Stimulated activated naive B cell treated with anti-CD40 and anti-IgM and Interleukin-4, amounts not matched to agents 10 μg/mL and 1 μg/mL and 100 μg/mL, for 72 hours (primary cell): ENCODE measurements at regions not wholly inside any gene's neighbourhood (a gene's known extent, or its start where the extent isn't known, plus 50 kb on each side); places are given as distances from the start of the nearest gene placed in this dataset.

Source experiments
- ATAC-seq, 2 donors: fragments of 150-1000 bp; cut with Tn5 transposase; replicated peaks; 2 replicates each; pipeline ENCODE4 v1.10.0; 2021; ENCODE audit warnings: moderate library complexity in 1 of 2
- DNase-seq: peaks from one replicate; pipeline ENCODE4 v3.0.0; 2021
- H3K27ac Mint-ChIP-seq: one replicate; pipeline ENCODE4 v1.8.0; 2022; ENCODE audit warnings: mild to moderate bottlenecking, mixed read lengths
- H3K27me3 Mint-ChIP-seq, 2 donors: one replicate each; pipeline ENCODE4 v1.8.0; 2022; ENCODE audit warnings: mixed read lengths in 2 of 2
- H3K36me3 Mint-ChIP-seq, 2 donors: one replicate each; pipeline ENCODE4 v1.8.0; 2022; ENCODE audit warnings: mixed read lengths in 2 of 2, mild to moderate bottlenecking in 1 of 2
- H3K4me1 Mint-ChIP-seq, 2 donors: one replicate each; pipeline ENCODE4 v1.8.0; 2022; ENCODE audit warnings: mixed read lengths in 2 of 2, mild to moderate bottlenecking in 1 of 2
- H3K4me3 Mint-ChIP-seq, 2 donors: one replicate each; pipeline ENCODE4 v1.8.0; 2022; ENCODE audit warnings: mild to moderate bottlenecking in 2 of 2, mixed read lengths in 2 of 2, moderate library complexity in 1 of 2
- H3K9me3 Mint-ChIP-seq, 2 donors: one replicate each; pipeline ENCODE4 v1.8.0; 2022; ENCODE audit warnings: mixed read lengths in 2 of 2, mild to moderate bottlenecking in 1 of 2

DNA sequence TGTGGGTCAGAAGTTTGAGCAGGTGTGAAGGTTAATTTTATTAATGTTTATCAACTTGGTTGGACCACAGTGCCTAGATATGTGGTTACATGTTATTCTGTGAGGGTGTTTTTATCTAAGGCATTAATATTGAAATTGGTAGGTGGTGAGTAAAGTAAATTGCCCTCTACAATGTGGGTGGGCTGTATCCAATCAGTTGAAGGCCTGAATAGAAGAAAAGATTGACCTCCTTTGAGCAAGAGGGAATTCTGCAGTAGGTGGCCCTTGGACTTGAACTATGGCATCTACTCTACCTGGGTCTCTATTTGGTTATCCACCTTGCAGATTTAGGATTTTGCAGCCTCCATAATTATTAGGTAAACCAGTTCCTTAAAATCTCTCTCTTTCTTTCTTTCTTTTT lies 356.8 kb upstream of the EEF2KMT start:
- Mint-ChIP-seq H3K4me1 (no peaks in the 10 kb centered on the region), H3K36me3 (no peaks in the 10 kb centered on the region), H3K27ac (no peak overlapping the region), H3K27me3 (peaks cover 4 to 9% of the 10 kb centered on the region in 2 donors), H3K9me3 (peaks cover 2 to 4% of the 10 kb centered on the region in 2 donors), H3K4me3 (no peak overlapping the region)
- ATAC-seq (no peak), DNase-seq (no peak)

DNA sequence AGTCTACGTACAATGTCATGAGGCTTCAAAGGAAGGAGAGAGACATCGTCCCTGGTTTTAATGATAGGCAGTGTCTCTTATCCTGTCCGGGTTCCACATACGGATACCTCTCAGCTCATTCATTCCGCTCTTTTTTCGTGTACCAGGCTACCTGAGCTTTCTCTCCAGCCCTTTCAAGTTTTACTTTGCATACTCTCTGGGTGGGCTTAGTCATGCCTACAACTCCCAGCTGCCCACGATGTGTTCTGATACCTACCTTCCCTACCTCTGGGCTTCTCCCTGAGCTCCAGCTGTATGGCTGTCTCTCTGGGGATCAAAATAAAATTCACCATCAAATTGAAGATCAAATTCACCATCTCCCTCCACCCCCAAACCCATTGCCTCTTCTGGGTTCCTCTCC lies 354.0 kb upstream of the EEF2KMT start:
- Mint-ChIP-seq H3K4me3 (no peak overlapping the region), H3K9me3 (peaks cover 2 to 9% of the 10 kb centered on the region in 2 donors), H3K4me1 (no peaks in the 10 kb centered on the region), H3K27ac (no peak overlapping the region), H3K36me3 (no peaks in the 10 kb centered on the region), H3K27me3 (peaks cover 4 to 9% of the 10 kb centered on the region in 2 donors)
- no peak for DNase-seq
- ATAC-seq, result no peak

DNA sequence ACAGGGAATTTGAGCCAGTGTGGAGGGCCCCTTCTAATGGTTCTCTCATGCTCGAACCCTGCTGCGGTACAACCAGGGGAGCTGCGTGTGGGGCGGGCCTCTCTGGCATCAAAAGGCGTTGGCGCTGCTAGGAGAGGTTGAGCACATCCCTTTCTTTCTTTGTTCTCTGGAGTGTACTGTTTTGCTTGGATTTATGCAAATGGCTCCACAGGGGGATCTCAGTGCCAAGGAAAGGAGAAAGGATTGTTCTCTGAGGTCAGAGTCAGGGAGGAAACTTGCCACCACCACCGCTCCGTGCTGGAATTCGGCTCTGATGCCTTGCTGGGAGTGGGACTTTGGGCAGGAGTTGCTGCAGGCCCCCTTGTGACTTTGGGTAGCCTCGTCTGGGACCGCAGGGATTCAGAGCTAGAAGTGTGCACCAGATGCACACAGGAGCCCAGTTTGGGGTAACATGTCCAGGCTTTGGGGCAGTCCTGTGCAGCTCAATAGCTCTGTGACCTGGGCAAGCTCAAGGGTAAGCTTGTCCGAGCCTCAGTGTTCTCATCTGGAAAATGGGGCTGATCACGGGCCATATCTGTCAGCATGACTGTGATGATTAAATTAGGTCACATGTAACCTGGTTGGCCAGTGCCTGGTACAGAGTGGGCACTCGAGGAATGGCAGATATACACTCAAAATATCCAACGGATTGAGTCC lies 353.0 kb upstream of the EEF2KMT start:
- Mint-ChIP-seq H3K36me3 (no peaks in the 10 kb centered on the region), H3K9me3 (peaks cover 2 to 9% of the 10 kb centered on the region in 2 donors), H3K4me1 (no peaks in the 10 kb centered on the region), H3K4me3 (no peak overlapping the region), H3K27ac (no peak overlapping the region), H3K27me3 (peaks cover 4 to 9% of the 10 kb centered on the region in 2 donors)
- ATAC-seq, result no peak
- no peak for DNase-seq

DNA sequence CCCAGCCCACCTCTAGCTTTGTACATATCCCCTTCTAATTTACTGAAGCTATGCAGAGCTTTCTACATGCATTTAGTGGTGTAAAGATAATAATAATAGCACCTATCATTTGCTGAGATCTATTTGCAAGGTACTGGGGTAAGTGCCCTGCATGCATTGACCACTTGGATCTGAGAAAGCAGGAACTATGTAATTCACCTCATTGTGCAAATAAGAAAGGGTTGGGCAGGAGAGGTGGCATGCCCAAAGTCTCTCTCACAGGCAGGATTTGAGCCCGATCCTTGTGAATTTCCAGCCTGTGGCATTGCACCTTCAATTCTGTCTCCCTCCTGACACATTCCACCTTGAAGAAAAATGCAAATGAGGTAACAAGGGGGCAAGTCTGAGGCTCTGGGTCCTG lies 352.3 kb upstream of the EEF2KMT start:
- no peak overlapping the region for H3K4me3 Mint-ChIP-seq
- no peaks in the 10 kb centered on the region for H3K36me3 Mint-ChIP-seq
- DNase-seq, result no peak
- peaks cover 4 to 7% of the 10 kb centered on the region in 2 donors for H3K27me3 Mint-ChIP-seq
- H3K27ac Mint-ChIP-seq, result no peak overlapping the region
- ATAC-seq, result no peak
- no peaks in the 10 kb centered on the region for H3K4me1 Mint-ChIP-seq
- H3K9me3 Mint-ChIP-seq, result peaks cover 2 to 7% of the 10 kb centered on the region in 2 donors

DNA sequence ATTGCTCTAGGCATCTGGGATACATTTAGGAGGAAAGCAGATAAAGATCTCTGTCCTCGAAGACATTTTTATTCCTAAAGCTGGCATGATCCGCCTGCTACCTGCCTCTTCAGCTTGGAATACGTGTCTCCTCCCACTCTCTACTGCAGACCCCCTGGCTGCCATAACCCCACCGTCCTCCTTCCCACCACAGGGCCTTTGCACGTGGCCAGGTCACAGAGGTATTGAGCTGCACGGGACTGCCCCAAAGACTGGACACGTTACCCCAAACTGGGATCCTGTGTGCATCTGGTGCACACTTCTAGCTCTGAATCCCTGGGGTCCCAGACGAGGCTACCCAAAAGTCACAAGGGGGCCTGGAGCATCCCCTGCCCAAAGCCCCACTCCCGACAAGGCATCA lies 351.2 kb upstream of the EEF2KMT start:
- H3K36me3 Mint-ChIP-seq, result no peaks in the 10 kb centered on the region
- peaks cover 4 to 5% of the 10 kb centered on the region in 2 donors for H3K27me3 Mint-ChIP-seq
- H3K27ac Mint-ChIP-seq, result no peak overlapping the region
- no peak for DNase-seq
- no peak overlapping the region for H3K4me3 Mint-ChIP-seq
- no peaks in the 10 kb centered on the region for H3K4me1 Mint-ChIP-seq
- no peak for ATAC-seq
- peaks cover 2 to 5% of the 10 kb centered on the region in 2 donors for H3K9me3 Mint-ChIP-seq

DNA sequence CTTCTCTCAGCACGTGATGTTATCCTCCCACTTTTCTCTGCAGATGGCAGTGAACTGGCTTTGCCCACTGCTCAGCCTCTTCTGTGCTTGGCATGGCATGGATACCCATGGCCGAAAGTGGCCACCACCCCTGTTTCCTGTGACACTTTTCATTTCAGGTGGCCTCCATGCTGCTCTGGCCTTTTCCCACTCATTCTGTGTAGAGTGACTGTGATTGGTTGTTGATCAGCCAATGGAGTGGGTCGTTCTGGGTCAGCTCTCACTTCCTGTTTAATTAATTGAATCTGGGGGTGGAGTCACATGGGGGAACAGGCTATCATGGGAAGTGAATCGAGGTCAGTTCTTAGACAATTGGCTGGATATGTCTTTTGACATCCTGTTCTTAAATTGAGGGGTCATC lies 350.1 kb upstream of the EEF2KMT start:
- Mint-ChIP-seq H3K4me1 (no peaks in the 10 kb centered on the region), H3K4me3 (no peak overlapping the region), H3K36me3 (no peaks in the 10 kb centered on the region), H3K9me3 (peaks cover 2 to 5% of the 10 kb centered on the region in 2 donors), H3K27ac (no peak overlapping the region), H3K27me3 (peaks cover 4 to 5% of the 10 kb centered on the region in 2 donors)
- DNase-seq (no peak), ATAC-seq (no peak)

DNA sequence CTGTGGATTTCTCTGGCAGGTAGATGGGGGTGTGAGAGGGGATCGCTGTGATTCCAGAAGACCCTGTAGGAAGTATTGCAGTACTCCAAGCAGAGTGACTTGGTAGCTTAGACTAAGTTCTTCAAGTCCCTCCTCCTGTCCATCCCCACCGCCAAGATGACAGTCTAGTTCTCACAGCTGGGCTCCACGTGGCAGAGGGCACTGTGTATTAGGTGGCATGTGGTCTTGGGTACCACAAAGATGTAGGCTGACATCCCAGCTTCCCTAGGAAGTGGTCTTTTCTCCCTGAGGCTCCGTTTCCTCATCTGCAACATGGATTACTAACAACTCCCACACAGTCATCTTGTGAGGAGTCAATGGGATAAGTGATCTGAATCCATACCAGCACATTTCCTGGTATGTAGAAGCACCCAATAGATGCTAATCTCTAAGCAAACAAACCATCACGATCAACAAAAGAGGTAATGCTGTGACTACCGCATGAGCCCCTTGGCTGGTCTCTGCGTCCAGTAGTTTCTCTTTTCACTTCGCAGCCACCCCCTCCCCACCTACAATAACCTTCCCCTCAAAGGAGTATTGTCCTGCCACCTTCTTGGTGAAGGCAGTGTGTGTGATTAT lies 349.1 kb upstream of the EEF2KMT start:
- Mint-ChIP-seq H3K9me3 (peaks cover 2 to 8% of the 10 kb centered on the region in 2 donors), H3K36me3 (no peaks in the 10 kb centered on the region), H3K4me1 (no peaks in the 10 kb centered on the region), H3K4me3 (no peak overlapping the region), H3K27ac (no peak overlapping the region), H3K27me3 (no peaks in the 10 kb centered on the region)
- no peak for DNase-seq
- ATAC-seq, result no peak

DNA sequence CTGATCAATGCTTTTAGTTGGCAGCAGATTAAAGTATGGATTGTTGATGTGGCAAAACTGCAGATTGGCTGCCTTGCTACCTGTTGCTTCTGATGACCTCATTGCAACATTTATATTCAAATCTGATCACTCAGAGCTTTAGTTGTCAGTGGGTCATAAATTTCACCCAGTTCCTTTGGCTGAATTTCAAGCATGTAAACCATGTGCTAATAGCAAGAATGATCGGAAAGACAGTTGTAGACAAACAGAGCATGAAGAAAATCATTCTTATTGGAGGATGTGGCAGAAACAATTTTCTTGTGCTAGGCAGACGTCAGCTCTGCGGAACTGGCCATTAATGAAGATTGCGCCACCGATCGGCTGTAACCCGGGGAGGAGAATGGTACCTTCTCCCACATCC lies 346.6 kb upstream of the EEF2KMT start:
- DNase-seq (no peak), ATAC-seq (no peak)
- H3K9me3 Mint-ChIP-seq, result peaks cover 10 to 17% of the 10 kb centered on the region in 2 donors
- H3K4me1 Mint-ChIP-seq, result no peaks in the 10 kb centered on the region
- no peak overlapping the region for H3K4me3 Mint-ChIP-seq
- no peaks in the 10 kb centered on the region for H3K27me3 Mint-ChIP-seq
- H3K36me3 Mint-ChIP-seq, result peaks cover 2 to 4% of the 10 kb centered on the region in 2 donors
- H3K27ac Mint-ChIP-seq, result no peak overlapping the region

DNA sequence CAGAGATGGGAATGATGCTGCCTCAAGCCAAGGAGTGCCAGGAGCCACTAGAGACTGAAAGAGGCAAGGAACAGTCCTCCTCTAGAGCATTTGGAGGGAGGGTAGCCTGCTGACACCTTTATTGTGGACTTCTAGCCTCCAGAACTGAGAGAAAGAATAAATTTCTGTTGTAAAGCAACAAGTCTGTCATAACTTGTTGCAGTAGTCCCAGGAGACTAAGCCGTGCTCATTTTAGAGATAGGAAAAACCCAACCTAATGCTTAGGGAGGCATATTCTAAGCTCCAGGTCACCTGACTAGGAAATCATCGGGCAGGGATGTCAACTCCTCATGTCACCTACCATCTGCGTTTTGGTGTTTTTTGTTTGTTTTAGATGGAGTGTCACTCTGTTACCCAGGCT lies 345.4 kb upstream of the EEF2KMT start:
- H3K27me3 Mint-ChIP-seq, result no peaks in the 10 kb centered on the region
- H3K27ac Mint-ChIP-seq, result no peak overlapping the region
- DNase-seq (no peak), ATAC-seq (no peak)
- H3K4me1 Mint-ChIP-seq, result no peaks in the 10 kb centered on the region
- H3K36me3 Mint-ChIP-seq, result peaks cover 4 to 5% of the 10 kb centered on the region in 2 donors
- peaks cover 16 to 20% of the 10 kb centered on the region in 2 donors for H3K9me3 Mint-ChIP-seq
- H3K4me3 Mint-ChIP-seq, result no peak overlapping the region

DNA sequence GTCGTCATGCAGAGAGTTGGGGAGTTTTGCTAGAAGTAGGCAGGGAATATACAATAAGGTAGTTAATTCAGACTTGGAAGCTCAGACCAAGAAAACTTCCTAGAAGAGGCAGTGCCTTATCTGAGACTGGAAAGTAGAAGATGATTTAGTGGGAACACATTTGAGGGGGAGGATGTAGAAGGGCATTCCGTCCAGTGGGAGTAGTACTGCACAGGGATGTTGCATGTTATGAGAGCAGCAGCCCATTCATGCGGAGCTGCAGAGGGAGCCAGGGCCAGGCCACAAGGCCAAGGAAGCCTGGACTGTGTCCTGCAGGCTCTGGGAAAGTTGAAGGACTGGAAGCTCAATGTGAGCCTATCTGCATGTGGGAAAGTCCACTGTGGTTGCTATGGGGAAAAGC lies 344.5 kb upstream of the EEF2KMT start:
- Mint-ChIP-seq H3K4me3 (no peak overlapping the region), H3K36me3 (peaks cover 4 to 5% of the 10 kb centered on the region in 2 donors), H3K4me1 (no peaks in the 10 kb centered on the region), H3K27ac (no peak overlapping the region), H3K9me3 (peaks cover 16 to 20% of the 10 kb centered on the region in 2 donors), H3K27me3 (no peaks in the 10 kb centered on the region)
- no peak for DNase-seq
- ATAC-seq, result no peak

DNA sequence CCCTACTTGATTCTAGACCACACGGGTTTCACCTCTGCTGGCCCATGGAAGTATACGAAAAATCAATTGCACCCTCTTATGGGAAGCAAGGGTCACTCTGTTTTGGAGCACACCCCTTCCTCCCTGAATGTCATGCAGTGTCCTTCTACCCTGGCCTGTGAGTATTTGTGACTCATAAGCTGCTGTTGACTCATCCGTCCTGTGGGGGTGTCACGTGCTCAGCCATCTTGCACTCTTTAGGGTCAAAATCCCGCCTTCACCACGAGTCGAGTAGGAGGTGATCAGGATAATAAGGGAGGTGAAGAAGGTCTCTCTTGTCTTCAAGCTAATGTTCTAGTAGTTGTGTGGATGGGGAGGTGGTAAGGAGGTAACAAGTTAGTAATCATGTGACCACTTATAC lies 341.0 kb upstream of the EEF2KMT start:
- Mint-ChIP-seq H3K9me3 (peaks cover 16 to 20% of the 10 kb centered on the region in 2 donors), H3K4me3 (no peak overlapping the region), H3K27ac (no peak overlapping the region), H3K27me3 (no peaks in the 10 kb centered on the region), H3K4me1 (no peaks in the 10 kb centered on the region), H3K36me3 (peaks cover 4 to 5% of the 10 kb centered on the region in 2 donors)
- ATAC-seq (no peak), DNase-seq (no peak)

DNA sequence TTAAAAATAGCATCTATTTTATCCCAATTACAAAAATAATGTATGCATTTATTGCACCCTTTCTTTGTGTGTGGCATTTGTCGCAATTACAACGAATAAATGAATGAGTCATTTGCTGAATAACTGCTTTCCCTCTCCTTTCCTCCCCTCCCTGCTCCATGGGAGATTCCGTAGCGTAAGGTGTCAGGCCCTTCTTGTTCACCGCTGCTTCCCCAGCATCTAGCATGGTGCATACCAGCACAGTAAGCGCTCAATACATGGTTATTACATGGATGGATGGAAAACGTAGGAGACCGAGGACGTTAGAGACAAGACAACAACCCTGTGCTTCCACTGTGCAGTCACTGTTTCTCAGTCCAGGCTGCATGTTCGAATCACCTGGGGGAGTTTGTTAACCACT lies 336.0 kb upstream of the EEF2KMT start:
- Mint-ChIP-seq H3K27ac (no peak overlapping the region), H3K4me1 (no peaks in the 10 kb centered on the region), H3K4me3 (no peak overlapping the region), H3K36me3 (no peaks in the 10 kb centered on the region), H3K9me3 (peaks cover under 1% of the 10 kb centered on the region in 2 donors), H3K27me3 (peaks cover 0 to 4% of the 10 kb centered on the region in 2 donors)
- ATAC-seq (no peak), DNase-seq (no peak)

DNA sequence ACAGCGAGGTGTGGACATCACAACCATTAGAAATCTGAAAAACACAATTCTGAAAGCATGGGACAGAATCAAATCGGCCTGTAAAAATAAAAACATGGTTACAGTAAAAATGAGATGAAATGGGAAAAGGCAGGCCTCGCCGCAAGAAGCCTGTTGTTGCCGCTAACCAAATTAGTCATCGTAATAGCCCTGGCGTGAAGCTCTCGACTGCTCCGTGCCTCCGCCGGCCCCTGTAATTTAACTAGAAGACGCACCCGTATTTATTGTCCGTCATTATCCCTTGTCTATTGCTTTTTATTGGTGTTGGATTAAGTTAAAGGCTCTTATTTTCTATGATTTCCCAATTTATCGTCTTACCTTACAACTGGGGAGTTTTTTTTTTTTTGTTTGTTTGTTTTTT lies 334.6 kb upstream of the EEF2KMT start:
- H3K4me3 Mint-ChIP-seq, result no peak overlapping the region
- H3K36me3 Mint-ChIP-seq, result no peaks in the 10 kb centered on the region
- H3K27ac Mint-ChIP-seq, result no peak overlapping the region
- no peak for DNase-seq
- no peak for ATAC-seq
- no peaks in the 10 kb centered on the region for H3K4me1 Mint-ChIP-seq
- peaks cover 0 to 9% of the 10 kb centered on the region in 2 donors for H3K27me3 Mint-ChIP-seq
- H3K9me3 Mint-ChIP-seq, result no peaks in the 10 kb centered on the region

DNA sequence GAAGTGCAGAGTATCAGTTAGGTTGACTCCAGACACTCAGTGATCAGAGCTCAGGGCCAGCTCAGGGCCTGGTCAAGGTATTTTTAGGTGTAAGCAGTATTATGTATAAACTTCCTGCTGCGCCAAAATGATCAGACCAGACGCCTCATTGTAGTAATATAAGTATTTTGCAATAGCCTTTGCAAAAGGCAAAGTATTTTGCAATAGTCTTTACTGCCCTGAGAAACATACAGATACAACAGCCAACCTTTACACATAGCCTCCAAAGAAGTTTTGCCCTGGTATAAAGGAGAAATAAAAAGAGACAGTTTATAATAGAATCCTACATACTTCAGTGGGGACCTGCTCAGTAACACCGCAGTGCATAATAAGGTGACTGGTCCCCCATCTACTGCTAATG lies 333.0 kb upstream of the EEF2KMT start:
- no peak for DNase-seq
- no peaks in the 10 kb centered on the region for H3K36me3 Mint-ChIP-seq
- no peaks in the 10 kb centered on the region for H3K9me3 Mint-ChIP-seq
- no peak overlapping the region for H3K4me3 Mint-ChIP-seq
- no peak overlapping the region for H3K27ac Mint-ChIP-seq
- H3K27me3 Mint-ChIP-seq, result peaks cover 0 to 9% of the 10 kb centered on the region in 2 donors
- ATAC-seq, result no peak
- H3K4me1 Mint-ChIP-seq, result no peaks in the 10 kb centered on the region

DNA sequence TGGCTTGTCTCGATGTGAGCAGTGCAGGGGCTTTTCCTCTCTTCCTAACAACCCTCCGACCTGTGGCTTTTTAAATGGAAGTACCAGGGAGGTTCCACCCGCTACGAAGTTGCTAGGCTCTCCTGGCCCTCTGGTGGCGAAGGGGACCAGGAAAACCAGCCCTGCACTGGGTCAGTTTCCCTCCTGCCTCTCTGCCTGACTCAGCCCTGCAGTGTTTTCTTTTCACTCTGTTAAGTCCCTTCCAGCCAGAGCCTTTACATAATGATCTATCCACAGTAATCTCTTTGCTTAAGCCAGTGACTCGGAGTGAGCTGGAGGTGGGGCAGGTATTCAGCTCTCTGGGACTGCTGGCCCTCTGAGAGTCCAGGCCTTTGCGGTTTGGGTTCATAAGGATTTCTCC lies 331.3 kb upstream of the EEF2KMT start:
- H3K4me3 Mint-ChIP-seq, result no peak overlapping the region
- H3K36me3 Mint-ChIP-seq, result no peaks in the 10 kb centered on the region
- no peaks in the 10 kb centered on the region for H3K4me1 Mint-ChIP-seq
- no peaks in the 10 kb centered on the region for H3K9me3 Mint-ChIP-seq
- no peak overlapping the region for H3K27ac Mint-ChIP-seq
- DNase-seq (no peak), ATAC-seq (no peak)
- H3K27me3 Mint-ChIP-seq, result peaks cover 0 to 9% of the 10 kb centered on the region in 2 donors
